ENCODE measurements at regions not wholly inside any gene's neighbourhood (a gene's known extent, or its start where the extent isn't known, plus 50 kb on each side); places are given as distances from the start of the nearest gene placed in this dataset.

DNA sequence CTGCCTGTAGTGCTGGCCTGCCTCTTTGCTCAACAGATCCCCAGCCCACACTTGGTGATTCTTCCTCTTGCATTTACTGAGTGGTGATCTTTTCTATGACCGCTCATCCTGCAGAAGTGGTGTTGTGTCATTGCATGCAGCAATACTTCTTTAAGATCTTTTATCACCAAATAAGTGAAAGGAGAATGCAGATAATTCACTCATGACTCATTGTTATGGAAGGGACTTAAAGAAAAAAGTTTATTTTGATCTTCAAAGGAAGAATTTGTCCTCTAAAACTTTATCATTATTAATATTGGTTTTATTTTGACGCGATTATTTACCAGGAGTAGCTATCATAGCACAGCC, 489.1 kb upstream of the CELF2 start:
- no peaks in the 10 kb centered on the region for H4K20me1 ChIP-seq (ENCODE audit: control insufficient read depth, insufficient read depth)
- H3K4me2 ChIP-seq (ENCODE audit: control insufficient read depth, insufficient read depth): no peak overlapping the region
- FAIRE-seq (no peak), DNase-seq (ENCODE audit: low read depth, low spot score) (no peak), ATAC-seq (no peak)
- no peaks in the 10 kb centered on the region for H3K4me1 ChIP-seq (ENCODE audit: control insufficient read depth, insufficient read depth, low read length)
- intact Hi-C loops (cut with micrococcal nuclease; ENCODE audit: unreplicated experiment) (no loop called here), in situ Hi-C loops (cut with MboI) (no loop called here)
- H3K27me3 ChIP-seq (replicated peaks in 1 of 2; ENCODE audit: control insufficient read depth in 2 of 2, insufficient read depth in 2 of 2, low read length in 1 of 2): no peaks in the 10 kb centered on the region
- H3K4me3 ChIP-seq: no peak overlapping the region
- no peak overlapping the region for H3K9ac ChIP-seq (ENCODE audit: control insufficient read depth, insufficient read depth, low read length)
- BruUV-seq (replicated peaks): no TSS peak
- ChIA-PET POLR2A (no interaction called here), CTCF (no interaction called here), RAD21 (ENCODE audit: unreplicated experiment) (no interaction called here), SMC1A (ENCODE audit: uncharacterized antibody, unreplicated experiment) (no interaction called here)
- no peak overlapping the region for H3K27ac ChIP-seq (ENCODE audit: control insufficient read depth, insufficient read depth)
- TF ChIP-seq, protein P1, sequence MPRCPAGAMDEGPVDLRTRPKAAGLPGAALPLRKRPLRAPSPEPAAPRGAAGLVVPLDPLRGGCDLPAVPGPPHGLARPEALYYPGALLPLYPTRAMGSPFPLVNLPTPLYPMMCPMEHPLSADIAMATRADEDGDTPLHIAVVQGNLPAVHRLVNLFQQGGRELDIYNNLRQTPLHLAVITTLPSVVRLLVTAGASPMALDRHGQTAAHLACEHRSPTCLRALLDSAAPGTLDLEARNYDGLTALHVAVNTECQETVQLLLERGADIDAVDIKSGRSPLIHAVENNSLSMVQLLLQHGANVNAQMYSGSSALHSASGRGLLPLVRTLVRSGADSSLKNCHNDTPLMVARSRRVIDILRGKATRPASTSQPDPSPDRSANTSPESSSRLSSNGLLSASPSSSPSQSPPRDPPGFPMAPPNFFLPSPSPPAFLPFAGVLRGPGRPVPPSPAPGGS (IDR thresholded peaks at IDR 0.05; ENCODE audit: borderline replicate concordance, insufficient read depth, low read depth, low read length, poor library complexity, severe bottlenecking): no peak
- no peak for TF ChIP-seq KLF5 (IDR thresholded peaks at IDR 0.05; ENCODE audit: partially characterized antibody)
- no peak for TF ChIP-seq HDAC6 (IDR thresholded peaks at IDR 0.05; ENCODE audit: unreplicated experiment)
- TF ChIP-seq BMI1 (IDR thresholded peaks at IDR 0.05; ENCODE audit: borderline replicate concordance): no peak
- no peak for TF ChIP-seq SMC3 (IDR thresholded peaks at IDR 0.05; ENCODE audit: borderline replicate concordance, low read length)
- TF ChIP-seq MTA3 (IDR thresholded peaks at IDR 0.05; ENCODE audit: borderline replicate concordance, low read length): no peak
- TF ChIP-seq SREBF1 (IDR thresholded peaks at IDR 0.05; ENCODE audit: low read length): no peak
- TF ChIP-seq POLR2AphosphoS2 (IDR thresholded peaks at IDR 0.05; ENCODE audit: low read depth, low read length): no peak
- TF ChIP-seq, protein P2, sequence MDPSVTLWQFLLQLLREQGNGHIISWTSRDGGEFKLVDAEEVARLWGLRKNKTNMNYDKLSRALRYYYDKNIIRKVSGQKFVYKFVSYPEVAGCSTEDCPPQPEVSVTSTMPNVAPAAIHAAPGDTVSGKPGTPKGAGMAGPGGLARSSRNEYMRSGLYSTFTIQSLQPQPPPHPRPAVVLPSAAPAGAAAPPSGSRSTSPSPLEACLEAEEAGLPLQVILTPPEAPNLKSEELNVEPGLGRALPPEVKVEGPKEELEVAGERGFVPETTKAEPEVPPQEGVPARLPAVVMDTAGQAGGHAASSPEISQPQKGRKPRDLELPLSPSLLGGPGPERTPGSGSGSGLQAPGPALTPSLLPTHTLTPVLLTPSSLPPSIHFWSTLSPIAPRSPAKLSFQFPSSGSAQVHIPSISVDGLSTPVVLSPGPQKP (IDR thresholded peaks at IDR 0.05; ENCODE audit: low read depth, low read length): no peak
- TF ChIP-seq POU2F2 (IDR thresholded peaks at IDR 0.05; ENCODE audit: borderline replicate concordance, low read depth, low read length): no peak
- TF ChIP-seq, protein P3, sequence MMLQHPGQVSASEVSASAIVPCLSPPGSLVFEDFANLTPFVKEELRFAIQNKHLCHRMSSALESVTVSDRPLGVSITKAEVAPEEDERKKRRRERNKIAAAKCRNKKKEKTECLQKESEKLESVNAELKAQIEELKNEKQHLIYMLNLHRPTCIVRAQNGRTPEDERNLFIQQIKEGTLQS (IDR thresholded peaks at IDR 0.05; ENCODE audit: borderline replicate concordance, extremely low read depth, low read depth, low read length): no peak
- no peak for TF ChIP-seq SREBF2 (IDR thresholded peaks at IDR 0.05; ENCODE audit: low read length)
- no peak for TF ChIP-seq ZNF622 (IDR thresholded peaks at IDR 0.05)
- no peak for TF ChIP-seq MXI1 (IDR thresholded peaks at IDR 0.05; ENCODE audit: low read depth, low read length)
- TF ChIP-seq ETV6 (conservative IDR thresholded peaks at IDR 0.05 in 1 of 2, IDR thresholded peaks at IDR 0.05 in 1 of 2; ENCODE audit: borderline replicate concordance in 1 of 2, low read depth in 1 of 2): no peak
- no peak for TF ChIP-seq RELA (IDR thresholded peaks at IDR 0.05; ENCODE audit: borderline replicate concordance, partially characterized antibody)
- TF ChIP-seq TCF7 (IDR thresholded peaks at IDR 0.05; ENCODE audit: borderline replicate concordance): no peak
- TF ChIP-seq RUNX3 (IDR thresholded peaks at IDR 0.05; ENCODE audit: low read length): no peak
- no peaks in the 10 kb centered on the region for H3K9me3 ChIP-seq (replicated peaks; ENCODE audit: control insufficient read depth, insufficient read depth, low read length)
- no peaks in the 10 kb centered on the region for H3K79me2 ChIP-seq (ENCODE audit: control insufficient read depth, insufficient read depth, low read length)
- H2AFZ ChIP-seq (ENCODE audit: control insufficient read depth, low read depth, low read length): no peak overlapping the region
- 42% methylated on average over 3 of the region's 3 CpGs for WGBS (ENCODE audit: insufficient coverage, insufficient replicate concordance, low lambda C conversion rate, missing lambda C conversion rate)
- H3K36me3 ChIP-seq (ENCODE audit: control insufficient read depth in 2 of 2, insufficient read depth in 2 of 2, low read length in 1 of 2): no peaks in the 10 kb centered on the region
